ENCODE measurements at regions not wholly inside any gene's neighbourhood (a gene's known extent, or its start where the extent isn't known, plus 50 kb on each side); places are given as distances from the start of the nearest gene placed in this dataset.

- DNase-seq (no peak), ATAC-seq (no peak)
- WGBS (ENCODE audit: insufficient coverage, low coverage, low lambda C conversion rate, missing lambda C conversion rate) = 64% methylated on average over 2 of the region's 2 CpGs
- Histone ChIP-seq H3K36me3 (no peaks in the 10 kb centered on the region), H3K4me1 (no peaks in the 10 kb centered on the region), H3K27ac (no peak overlapping the region), H3K9me3 (no peaks in the 10 kb centered on the region), H3K4me3 (no peak overlapping the region), H3K27me3 (no peaks in the 10 kb centered on the region)
- intact Hi-C loops (cut with DNase I) = no loop called here
- TF ChIP-seq POLR2A (IDR thresholded peaks at IDR 0.05) (no peak), CTCF (IDR thresholded peaks at IDR 0.05) (no peak)
Measured at GRCh38 chr14:101010835-101011234, 107.3 kb upstream of the RTL1 start.

GRCh38 chr14:101017209-101017608 lies 113.7 kb upstream of the RTL1 start:
- intact Hi-C loops (cut with DNase I) = no loop called here
- Histone ChIP-seq H3K9me3 (no peaks in the 10 kb centered on the region), H3K4me1 (no peaks in the 10 kb centered on the region), H3K27ac (no peak overlapping the region), H3K27me3 (no peaks in the 10 kb centered on the region), H3K36me3 (no peaks in the 10 kb centered on the region), H3K4me3 (no peak overlapping the region)
- DNase-seq (peak in 1 of 3 donors; percentile 3), ATAC-seq (no peak)
- no peak for TF ChIP-seq POLR2A (IDR thresholded peaks at IDR 0.05)
- no peak for TF ChIP-seq CTCF (IDR thresholded peaks at IDR 0.05)
- 50% methylated on average over 1 of the region's 1 CpG for WGBS (ENCODE audit: insufficient coverage, low coverage, low lambda C conversion rate, missing lambda C conversion rate)

GRCh38 chr14:101017806-101018560 lies 114.5 kb upstream of the RTL1 start:
- 82% methylated on average over 11 of the region's 13 CpGs for WGBS (ENCODE audit: insufficient coverage, low coverage, low lambda C conversion rate, missing lambda C conversion rate)
- intact Hi-C loops (cut with DNase I) = no loop called here
- DNase-seq = peak in 1 of 3 donors; percentile 23

DNA sequence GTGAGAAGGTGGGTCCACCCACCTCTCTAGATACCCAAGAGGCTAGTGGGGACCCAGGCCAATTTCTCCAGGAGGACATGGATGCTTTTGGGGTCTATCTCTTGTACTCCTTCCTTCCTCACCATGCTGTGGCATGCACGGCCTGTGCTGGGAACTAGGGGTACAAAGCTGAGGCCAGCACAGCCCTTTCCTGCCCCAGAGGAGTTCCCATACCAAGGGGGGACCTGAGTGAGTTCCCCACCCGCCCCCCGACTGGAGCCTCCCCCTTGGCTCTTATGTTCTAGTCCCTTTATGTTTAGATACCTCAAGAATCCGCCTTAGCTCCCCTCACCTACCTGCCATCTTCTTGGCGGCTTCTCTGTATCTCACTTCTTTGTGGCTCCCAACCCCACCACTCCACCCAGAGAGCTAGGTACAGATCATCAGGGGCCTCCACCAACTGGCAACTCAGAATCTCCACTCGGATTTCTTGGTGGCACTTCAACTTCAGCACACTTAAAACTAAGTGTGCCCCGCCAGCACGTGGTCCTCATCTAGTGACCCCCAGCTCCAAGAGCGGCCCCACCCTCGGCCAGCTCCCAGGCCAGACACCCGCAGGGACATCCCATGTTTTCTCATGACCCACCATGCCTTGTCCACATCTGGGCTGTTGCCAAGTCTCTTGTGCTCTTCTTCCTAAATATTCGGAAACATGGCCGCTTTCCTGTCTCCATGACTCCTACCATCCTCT lies 115.2 kb upstream of the RTL1 start:
- intact Hi-C loops (cut with DNase I) = no loop called here
- Histone ChIP-seq H3K9me3 (no peaks in the 10 kb centered on the region), H3K4me3 (no peak overlapping the region), H3K36me3 (no peaks in the 10 kb centered on the region), H3K27ac (no peak overlapping the region), H3K27me3 (no peaks in the 10 kb centered on the region), H3K4me1 (no peaks in the 10 kb centered on the region)
- no peak for TF ChIP-seq CTCF (IDR thresholded peaks at IDR 0.05)
- no peak for TF ChIP-seq POLR2A (IDR thresholded peaks at IDR 0.05)
- 90% methylated on average over 7 of the region's 13 CpGs for WGBS (ENCODE audit: insufficient coverage, low coverage, low lambda C conversion rate, missing lambda C conversion rate)
- DNase-seq = peak in 1 of 3 donors; percentile 40
- ATAC-seq = no peak

More at GRCh38 chr14:101017806-101018560, 114.5 kb upstream of the RTL1 start:
- Histone ChIP-seq H3K36me3 (no peaks in the 10 kb centered on the region), H3K27ac (no peak overlapping the region), H3K4me3 (no peak overlapping the region), H3K27me3 (no peaks in the 10 kb centered on the region), H3K4me1 (no peaks in the 10 kb centered on the region), H3K9me3 (no peaks in the 10 kb centered on the region)
- TF ChIP-seq CTCF (IDR thresholded peaks at IDR 0.05) = no peak
- no peak for TF ChIP-seq POLR2A (IDR thresholded peaks at IDR 0.05)
- ATAC-seq = no peak

Measured in right lobe of liver (tissue), 6 donors.